Activated CD8-positive, alpha-beta memory T cell treated with anti-CD3 and anti-CD28 coated beads, Interleukin-2, amount 10 ng/mL, durations not matched to agents 7 days and 5 days (primary cell): ENCODE measurements at regions not wholly inside any gene's neighbourhood (a gene's known extent, or its start where the extent isn't known, plus 50 kb on each side); places are given as distances from the start of the nearest gene placed in this dataset.

ENCODE experiments used
- ATAC-seq: fragments of 150-1000 bp; cut with Tn5 transposase; one replicate; pipeline ENCODE4 v1.10.0; 2021; ENCODE audit warnings: moderate library complexity
- CTCF ChIA-PET: fragments of 350-600 bp; sonication (Branson Sonifier 250); formaldehyde crosslinking; loops from one replicate; lab custom pipeline; 2021; ENCODE audit warnings: antibody characterized with exemption; lab: Charles Lee
- DNase-seq: peaks from one replicate; pipeline ENCODE4 v3.0.0-alpha.2; 2020
- H3K27ac Mint-ChIP-seq: one replicate; pipeline ENCODE4 v1.8.0; 2021; ENCODE audit warnings: mild to moderate bottlenecking, mixed read lengths
- H3K27me3 Mint-ChIP-seq: one replicate; pipeline ENCODE4 v1.8.0; 2021; ENCODE audit warnings: mixed read lengths
- H3K36me3 Mint-ChIP-seq: one replicate; pipeline ENCODE4 v1.8.0; 2021; ENCODE audit warnings: mild to moderate bottlenecking, mixed read lengths
- H3K4me1 Mint-ChIP-seq: one replicate; pipeline ENCODE4 v1.8.0; 2021; ENCODE audit warnings: mixed read lengths
- H3K4me3 Mint-ChIP-seq: one replicate; pipeline ENCODE4 v1.8.0; 2021; ENCODE audit warnings: mild to moderate bottlenecking, moderate library complexity, mixed read lengths
- H3K9me3 Mint-ChIP-seq: one replicate; pipeline ENCODE4 v1.8.0; 2022; ENCODE audit warnings: low read depth, mixed read lengths

- no peak for DNase-seq
- no peak for ATAC-seq
- no peak overlapping the region for H3K27ac Mint-ChIP-seq
- no peaks in the 10 kb centered on the region for H3K4me1 Mint-ChIP-seq
- H3K9me3 Mint-ChIP-seq: no peaks in the 10 kb centered on the region
- CTCF ChIA-PET: no interaction called here
- H3K27me3 Mint-ChIP-seq: no peaks in the 10 kb centered on the region
- H3K4me3 Mint-ChIP-seq: no peak overlapping the region
- H3K36me3 Mint-ChIP-seq: no peaks in the 10 kb centered on the region
Observed at GRCh38 chr5:152259702-152260101, 145.4 kb downstream of the NMUR2 start.

- no peak for DNase-seq
- H3K4me1 Mint-ChIP-seq: no peaks in the 10 kb centered on the region
- H3K27me3 Mint-ChIP-seq: no peaks in the 10 kb centered on the region
- no peak for ATAC-seq
- H3K4me3 Mint-ChIP-seq: no peak overlapping the region
- H3K9me3 Mint-ChIP-seq: no peaks in the 10 kb centered on the region
- no peak overlapping the region for H3K27ac Mint-ChIP-seq
- CTCF ChIA-PET: no interaction called here
- H3K36me3 Mint-ChIP-seq: no peaks in the 10 kb centered on the region
Observed at GRCh38 chr5:152256580-152256979, 148.5 kb downstream of the NMUR2 start.

GRCh38 chr5:152255411-152255810 is 149.7 kb downstream of the NMUR2 start:
- Mint-ChIP-seq H3K4me1 (no peaks in the 10 kb centered on the region), H3K27me3 (no peaks in the 10 kb centered on the region), H3K27ac (no peak overlapping the region), H3K4me3 (no peak overlapping the region), H3K9me3 (no peaks in the 10 kb centered on the region), H3K36me3 (no peaks in the 10 kb centered on the region)
- no peak for DNase-seq
- no peak for ATAC-seq
- CTCF ChIA-PET: no interaction called here

GRCh38 chr5:152247850-152248385 is 157.2 kb downstream of the NMUR2 start:
- no peaks in the 10 kb centered on the region for H3K36me3 Mint-ChIP-seq
- DNase-seq (no peak), ATAC-seq (no peak)
- no peaks in the 10 kb centered on the region for H3K27me3 Mint-ChIP-seq
- no peak overlapping the region for H3K4me3 Mint-ChIP-seq
- no peak overlapping the region for H3K27ac Mint-ChIP-seq
- CTCF ChIA-PET: no interaction called here
- H3K9me3 Mint-ChIP-seq: no peaks in the 10 kb centered on the region
- no peaks in the 10 kb centered on the region for H3K4me1 Mint-ChIP-seq

- no peak overlapping the region for H3K4me3 Mint-ChIP-seq
- DNase-seq (no peak), ATAC-seq (no peak)
- H3K4me1 Mint-ChIP-seq: no peaks in the 10 kb centered on the region
- CTCF ChIA-PET: no interaction called here
- H3K27me3 Mint-ChIP-seq: no peaks in the 10 kb centered on the region
- H3K27ac Mint-ChIP-seq: no peak overlapping the region
- H3K9me3 Mint-ChIP-seq: no peaks in the 10 kb centered on the region
- no peaks in the 10 kb centered on the region for H3K36me3 Mint-ChIP-seq
Observed at GRCh38 chr5:152246401-152246800, 158.7 kb downstream of the NMUR2 start.

GRCh38 chr5:152237531-152237930 is 167.5 kb downstream of the NMUR2 start:
- DNase-seq (no peak), ATAC-seq (no peak)
- CTCF ChIA-PET: no interaction called here
- H3K27me3 Mint-ChIP-seq: no peaks in the 10 kb centered on the region
- no peak overlapping the region for H3K4me3 Mint-ChIP-seq
- no peaks in the 10 kb centered on the region for H3K4me1 Mint-ChIP-seq
- H3K9me3 Mint-ChIP-seq: peaks cover 3% of the 10 kb centered on the region
- H3K36me3 Mint-ChIP-seq: no peaks in the 10 kb centered on the region
- no peak overlapping the region for H3K27ac Mint-ChIP-seq

GRCh38 chr5:152226191-152226590 is 178.9 kb downstream of the NMUR2 start:
- H3K9me3 Mint-ChIP-seq: no peaks in the 10 kb centered on the region
- CTCF ChIA-PET: no interaction called here
- no peak overlapping the region for H3K4me3 Mint-ChIP-seq
- DNase-seq (no peak), ATAC-seq (no peak)
- no peaks in the 10 kb centered on the region for H3K27me3 Mint-ChIP-seq
- H3K4me1 Mint-ChIP-seq: no peaks in the 10 kb centered on the region
- no peak overlapping the region for H3K27ac Mint-ChIP-seq
- no peaks in the 10 kb centered on the region for H3K36me3 Mint-ChIP-seq

- ATAC-seq (no peak), DNase-seq (no peak)
- H3K4me1 Mint-ChIP-seq: no peaks in the 10 kb centered on the region
- H3K27me3 Mint-ChIP-seq: no peaks in the 10 kb centered on the region
- CTCF ChIA-PET: no interaction called here
- no peak overlapping the region for H3K27ac Mint-ChIP-seq
- H3K4me3 Mint-ChIP-seq: no peak overlapping the region
- no peaks in the 10 kb centered on the region for H3K36me3 Mint-ChIP-seq
- H3K9me3 Mint-ChIP-seq: no peaks in the 10 kb centered on the region
Observed at GRCh38 chr5:152221721-152222629, 183.1 kb downstream of the NMUR2 start.

GRCh38 chr5:152218694-152219093 is 186.4 kb downstream of the NMUR2 start:
- Mint-ChIP-seq H3K27ac (no peak overlapping the region), H3K9me3 (no peaks in the 10 kb centered on the region), H3K27me3 (no peaks in the 10 kb centered on the region), H3K4me1 (no peaks in the 10 kb centered on the region), H3K36me3 (no peaks in the 10 kb centered on the region), H3K4me3 (no peak overlapping the region)
- DNase-seq (no peak), ATAC-seq (no peak)
- CTCF ChIA-PET: no interaction called here

GRCh38 chr5:152205804-152206203 is 199.3 kb downstream of the NMUR2 start:
- Mint-ChIP-seq H3K4me3 (no peak overlapping the region), H3K27me3 (no peaks in the 10 kb centered on the region), H3K27ac (no peak overlapping the region), H3K36me3 (no peaks in the 10 kb centered on the region), H3K9me3 (no peaks in the 10 kb centered on the region), H3K4me1 (no peaks in the 10 kb centered on the region)
- no peak for ATAC-seq
- CTCF ChIA-PET: no interaction called here
- no peak for DNase-seq

- DNase-seq (no peak), ATAC-seq (no peak)
- H3K9me3 Mint-ChIP-seq: no peaks in the 10 kb centered on the region
- H3K36me3 Mint-ChIP-seq: no peaks in the 10 kb centered on the region
- no peak overlapping the region for H3K4me3 Mint-ChIP-seq
- no peak overlapping the region for H3K27ac Mint-ChIP-seq
- H3K4me1 Mint-ChIP-seq: no peaks in the 10 kb centered on the region
- CTCF ChIA-PET: no interaction called here
- H3K27me3 Mint-ChIP-seq: no peaks in the 10 kb centered on the region
Observed at GRCh38 chr5:152202321-152202720, 202.8 kb downstream of the NMUR2 start.

GRCh38 chr5:152193391-152194107 is 211.5 kb downstream of the NMUR2 start:
- DNase-seq (no peak), ATAC-seq (no peak)
- Mint-ChIP-seq H3K36me3 (no peaks in the 10 kb centered on the region), H3K9me3 (no peaks in the 10 kb centered on the region), H3K27me3 (no peaks in the 10 kb centered on the region), H3K4me1 (no peaks in the 10 kb centered on the region), H3K27ac (no peak overlapping the region), H3K4me3 (no peak overlapping the region)
- CTCF ChIA-PET: no interaction called here

GRCh38 chr5:152188251-152188650 is 216.8 kb downstream of the NMUR2 start:
- Mint-ChIP-seq H3K4me3 (no peak overlapping the region), H3K27ac (no peak overlapping the region), H3K36me3 (no peaks in the 10 kb centered on the region), H3K9me3 (no peaks in the 10 kb centered on the region), H3K4me1 (no peaks in the 10 kb centered on the region), H3K27me3 (no peaks in the 10 kb centered on the region)
- CTCF ChIA-PET: no interaction called here
- no peak for ATAC-seq
- DNase-seq: no peak

GRCh38 chr5:152187668-152188067 is 217.4 kb downstream of the NMUR2 start:
- ATAC-seq (no peak), DNase-seq (no peak)
- H3K36me3 Mint-ChIP-seq: no peaks in the 10 kb centered on the region
- H3K4me3 Mint-ChIP-seq: no peak overlapping the region
- H3K27ac Mint-ChIP-seq: no peak overlapping the region
- H3K9me3 Mint-ChIP-seq: no peaks in the 10 kb centered on the region
- no peaks in the 10 kb centered on the region for H3K4me1 Mint-ChIP-seq
- CTCF ChIA-PET: no interaction called here
- no peaks in the 10 kb centered on the region for H3K27me3 Mint-ChIP-seq
